ENCODE measurements at regions not wholly inside any gene's neighbourhood (a gene's known extent, or its start where the extent isn't known, plus 50 kb on each side); places are given as distances from the start of the nearest gene placed in this dataset.

DNA sequence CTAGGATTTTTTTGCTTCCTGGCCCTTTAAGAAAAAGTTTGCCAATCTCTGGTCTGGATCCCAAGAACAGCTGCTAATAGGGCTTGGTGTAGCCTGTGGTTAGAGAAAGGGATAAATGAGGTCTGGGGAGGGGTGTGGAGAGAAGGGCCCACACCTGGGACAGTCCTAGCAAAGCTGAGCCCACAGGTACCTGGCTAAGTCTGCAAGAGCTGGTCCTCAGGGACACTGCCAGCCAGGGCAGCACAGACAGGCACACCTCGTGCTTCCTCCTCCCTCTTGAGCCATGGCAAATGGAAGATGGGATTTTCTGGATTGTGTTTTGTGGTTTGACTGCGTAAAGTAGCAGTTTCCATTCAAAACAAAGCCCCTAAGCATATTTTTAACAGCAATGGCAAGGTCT lies 217.5 kb downstream of the SOX9 start:
- DNase-seq (ENCODE audit: low read depth in 1 of 2, low spot score in 2 of 2), result no peak
- Histone ChIP-seq H3K27ac (peak overlapping the region; percentile 94), H3K36me3 (no peaks in the 10 kb centered on the region), H3K4me3 (no peak overlapping the region), H3K27me3 (replicated peaks) (no peaks in the 10 kb centered on the region), H3K4me1 (replicated peaks) (peaks cover 41% of the 10 kb centered on the region), H3K9me3 (replicated peaks) (no peaks in the 10 kb centered on the region)

DNA sequence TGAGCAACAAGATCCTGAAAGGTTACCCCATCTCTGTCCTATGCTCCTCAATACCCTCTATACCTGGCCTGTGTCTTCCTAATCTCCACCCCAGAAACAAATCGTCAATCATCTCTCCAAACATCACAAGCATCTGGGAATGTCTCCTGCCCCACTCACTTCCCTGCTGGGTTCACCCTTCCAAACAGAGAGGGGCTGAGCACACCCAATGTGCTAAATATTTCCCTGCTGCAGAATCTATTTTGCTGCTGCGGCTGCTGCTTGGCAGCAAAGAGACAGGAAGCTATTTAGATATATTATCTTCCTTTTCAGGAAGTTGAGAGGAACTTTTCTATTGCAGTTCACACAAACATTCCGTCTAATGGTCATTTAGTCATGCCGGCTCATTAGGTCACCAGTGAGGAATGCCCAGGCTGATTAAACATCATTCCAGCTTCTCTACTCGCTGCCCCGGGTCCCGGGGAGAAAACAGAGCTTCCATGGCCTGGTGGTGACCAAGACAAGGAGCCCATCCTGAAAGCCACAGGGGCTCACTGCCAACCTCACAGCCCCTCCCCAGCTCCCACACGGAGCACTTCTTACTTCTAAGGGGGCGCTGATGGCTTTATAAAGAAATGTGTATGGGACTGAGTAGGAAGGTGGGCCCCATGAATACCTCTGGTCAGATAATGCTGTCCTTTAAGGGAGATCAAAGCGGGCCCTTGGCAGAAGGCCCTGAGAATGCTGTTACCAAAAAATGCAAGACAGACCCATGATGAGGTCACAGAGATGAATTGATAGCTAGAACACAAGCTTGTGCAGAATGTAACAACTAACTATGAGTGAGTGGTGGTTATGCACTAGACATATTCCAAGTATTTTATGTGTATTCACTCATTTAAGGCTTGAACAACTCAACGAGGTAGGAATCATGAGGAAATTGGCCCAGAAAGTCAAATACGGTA lies 218.3 kb downstream of the SOX9 start:
- H3K27ac ChIP-seq, result peak overlapping the region; percentile 94
- H3K4me3 ChIP-seq, result no peak overlapping the region
- DNase-seq (ENCODE audit: low read depth in 1 of 2, low spot score in 2 of 2), result peak; percentile 96 to 98
- H3K9me3 ChIP-seq (replicated peaks), result no peaks in the 10 kb centered on the region
- H3K4me1 ChIP-seq (replicated peaks), result peaks cover 42% of the 10 kb centered on the region
- H3K36me3 ChIP-seq, result no peaks in the 10 kb centered on the region
- H3K27me3 ChIP-seq (replicated peaks), result no peaks in the 10 kb centered on the region

DNA sequence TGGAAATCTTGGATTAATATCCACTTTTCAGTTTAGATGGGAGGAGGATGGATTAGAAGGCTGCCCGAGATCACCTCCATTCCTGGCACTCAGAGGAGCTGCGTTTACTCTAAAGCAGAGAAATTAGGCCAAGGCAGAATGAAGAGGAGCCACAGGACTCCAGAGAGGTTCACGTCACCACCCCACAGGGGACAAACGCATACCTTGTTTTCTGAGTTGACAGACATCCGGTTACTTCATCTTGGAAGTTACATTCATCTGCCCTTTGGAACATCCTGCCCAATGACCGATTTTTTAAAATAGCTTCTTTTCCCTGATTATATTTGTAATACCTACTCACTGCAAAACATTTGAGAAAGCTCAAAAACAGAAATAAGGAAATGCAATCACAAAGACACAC lies 220.0 kb downstream of the SOX9 start:
- Histone ChIP-seq H3K9me3 (replicated peaks) (no peaks in the 10 kb centered on the region), H3K4me3 (no peak overlapping the region), H3K27me3 (replicated peaks) (no peaks in the 10 kb centered on the region), H3K27ac (no peak overlapping the region), H3K4me1 (replicated peaks) (peaks cover 47% of the 10 kb centered on the region), H3K36me3 (no peaks in the 10 kb centered on the region)
- DNase-seq (ENCODE audit: low read depth in 1 of 2, low spot score in 2 of 2), result no peak

DNA sequence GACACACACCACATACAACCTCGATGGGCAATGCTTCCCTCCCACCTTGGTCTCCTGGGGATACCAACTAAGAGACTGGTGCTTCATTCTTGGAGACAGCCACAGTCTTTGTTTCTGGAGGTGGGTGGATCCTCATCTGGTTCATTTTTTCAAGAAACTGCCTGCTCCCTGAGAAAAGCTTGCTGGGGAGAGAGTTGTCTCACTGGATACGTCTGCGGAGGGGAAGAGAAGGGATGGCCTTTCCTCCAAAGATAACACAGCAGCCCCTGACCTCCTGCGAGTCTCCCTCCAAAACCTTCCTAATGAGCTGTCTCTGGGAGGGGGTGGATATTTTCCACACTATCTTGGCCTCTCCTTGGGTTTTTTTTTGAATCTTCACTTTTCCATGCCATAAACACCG lies 221.2 kb downstream of the SOX9 start:
- Histone ChIP-seq H3K27ac (no peak overlapping the region), H3K4me3 (no peak overlapping the region), H3K27me3 (replicated peaks) (no peaks in the 10 kb centered on the region), H3K9me3 (replicated peaks) (no peaks in the 10 kb centered on the region), H3K36me3 (no peaks in the 10 kb centered on the region), H3K4me1 (replicated peaks) (peaks cover 38% of the 10 kb centered on the region)
- DNase-seq (ENCODE audit: low read depth in 1 of 2, low spot score in 2 of 2), result no peak

DNA sequence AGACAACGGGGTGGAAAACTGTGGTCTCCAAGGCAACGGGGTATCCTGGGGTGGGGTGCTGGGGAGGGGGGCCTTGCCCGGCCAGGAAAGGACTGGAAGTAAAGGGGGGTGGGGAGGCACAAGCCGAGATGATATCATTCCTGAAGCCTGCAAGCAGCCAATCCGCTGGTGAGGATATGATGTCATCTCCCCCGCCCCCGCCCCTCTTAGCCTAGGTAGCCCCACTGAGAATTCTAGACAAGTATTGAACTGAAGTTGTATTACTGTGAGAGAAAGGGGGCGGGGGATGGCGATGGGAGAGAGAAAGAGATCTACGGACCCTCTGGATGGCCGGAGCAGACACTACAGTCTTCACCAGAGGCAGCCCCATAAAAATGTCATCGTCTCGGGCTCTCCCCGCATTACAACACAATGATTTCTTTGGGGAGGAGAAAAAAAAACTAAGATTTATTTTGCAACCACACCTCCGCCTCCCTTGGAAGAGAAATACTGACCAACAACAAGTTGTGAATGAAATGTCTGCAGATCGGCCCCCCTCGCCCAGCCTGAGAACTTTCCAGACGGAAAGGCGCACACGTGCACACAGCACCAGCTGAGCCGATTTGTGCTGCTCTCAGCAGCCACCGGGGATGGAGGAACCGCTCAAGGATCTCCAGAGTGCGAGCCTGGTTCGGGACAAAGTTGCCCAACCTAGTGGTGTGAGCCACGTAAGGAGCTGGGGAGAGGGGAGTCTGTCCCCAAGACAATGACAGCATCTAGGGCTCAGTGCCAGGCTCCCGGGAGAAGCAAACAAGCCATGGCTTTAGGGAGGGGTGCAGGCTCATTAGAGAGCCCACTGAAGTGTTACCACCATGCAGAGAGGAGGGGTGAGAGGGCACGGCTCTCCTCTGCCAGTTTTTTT lies 222.1 kb downstream of the SOX9 start:
- no peak overlapping the region for H3K27ac ChIP-seq
- no peaks in the 10 kb centered on the region for H3K27me3 ChIP-seq (replicated peaks)
- H3K9me3 ChIP-seq (replicated peaks), result no peaks in the 10 kb centered on the region
- no peaks in the 10 kb centered on the region for H3K36me3 ChIP-seq
- no peak overlapping the region for H3K4me3 ChIP-seq
- H3K4me1 ChIP-seq (replicated peaks), result peaks cover 34% of the 10 kb centered on the region
- DNase-seq (ENCODE audit: low read depth in 1 of 2, low spot score in 2 of 2), result no peak

DNA sequence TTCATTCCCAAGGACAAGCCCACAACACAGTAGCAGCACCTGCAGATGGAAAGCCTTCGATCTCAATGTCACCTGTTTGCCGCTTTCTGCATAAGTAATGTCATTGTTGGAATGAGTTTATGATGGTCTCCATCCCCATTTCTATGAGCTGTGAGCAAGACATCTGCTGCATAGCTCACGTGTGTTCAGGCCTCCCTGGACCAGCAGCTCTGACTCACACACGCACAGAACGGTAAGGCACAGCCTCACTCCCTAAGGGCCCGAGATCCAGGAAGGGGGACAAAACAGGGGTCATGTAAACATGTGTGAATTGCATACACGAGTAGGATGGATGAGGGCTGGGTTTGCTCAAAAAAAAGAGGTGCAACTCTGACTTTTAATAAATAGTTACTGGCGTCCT lies 223.1 kb downstream of the SOX9 start:
- no peaks in the 10 kb centered on the region for H3K9me3 ChIP-seq (replicated peaks)
- no peak overlapping the region for H3K27ac ChIP-seq
- H3K4me3 ChIP-seq, result no peak overlapping the region
- H3K4me1 ChIP-seq (replicated peaks), result peaks cover 23% of the 10 kb centered on the region
- H3K36me3 ChIP-seq, result no peaks in the 10 kb centered on the region
- H3K27me3 ChIP-seq (replicated peaks), result no peaks in the 10 kb centered on the region
- no peak for DNase-seq (ENCODE audit: low read depth in 1 of 2, low spot score in 2 of 2)

DNA sequence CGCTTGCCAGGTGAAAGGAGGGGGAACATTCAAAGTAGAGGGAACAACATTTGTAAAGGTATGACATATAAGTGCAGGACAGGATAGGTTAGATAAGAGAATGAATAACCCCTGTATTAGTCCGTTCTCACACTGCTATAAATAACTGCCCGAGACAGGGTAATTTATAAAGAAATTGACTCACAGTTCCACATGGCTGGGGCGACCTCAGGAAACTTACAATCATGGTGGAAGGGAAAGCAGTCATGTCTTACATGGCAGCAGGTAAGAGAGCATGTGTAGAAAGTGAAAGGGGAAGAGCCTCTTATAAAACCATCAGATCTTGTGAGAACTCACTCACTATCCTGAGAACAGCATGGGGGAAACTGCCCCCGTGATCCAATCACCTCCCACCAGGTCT lies 223.8 kb downstream of the SOX9 start:
- Histone ChIP-seq H3K9me3 (replicated peaks) (no peaks in the 10 kb centered on the region), H3K36me3 (no peaks in the 10 kb centered on the region), H3K4me3 (no peak overlapping the region), H3K4me1 (replicated peaks) (peaks cover 16% of the 10 kb centered on the region), H3K27me3 (replicated peaks) (no peaks in the 10 kb centered on the region), H3K27ac (no peak overlapping the region)
- DNase-seq (ENCODE audit: low read depth in 1 of 2, low spot score in 2 of 2), result no peak

DNA sequence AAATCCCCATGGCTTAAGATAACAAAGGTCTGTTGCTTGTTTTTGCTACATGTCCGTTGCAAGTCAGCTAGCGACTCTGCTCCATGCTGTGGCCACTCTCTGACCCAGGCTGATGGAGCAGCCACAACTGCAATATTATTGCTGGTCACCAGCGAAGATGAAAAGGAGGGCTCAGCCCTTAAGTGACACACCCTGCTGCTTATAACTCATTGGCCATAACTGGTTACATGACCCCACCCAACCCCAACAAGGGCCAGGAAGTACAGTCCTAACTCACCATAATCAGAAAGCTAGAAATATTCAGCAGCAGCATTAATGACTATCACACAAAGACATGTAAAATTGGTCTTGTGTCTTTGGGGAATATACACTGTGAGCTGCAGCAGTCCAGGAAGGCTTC lies 224.3 kb downstream of the SOX9 start:
- Histone ChIP-seq H3K36me3 (no peaks in the 10 kb centered on the region), H3K27ac (no peak overlapping the region), H3K9me3 (replicated peaks) (no peaks in the 10 kb centered on the region), H3K4me1 (replicated peaks) (peaks cover 12% of the 10 kb centered on the region), H3K4me3 (no peak overlapping the region), H3K27me3 (replicated peaks) (no peaks in the 10 kb centered on the region)
- DNase-seq (ENCODE audit: low read depth in 1 of 2, low spot score in 2 of 2), result no peak

DNA sequence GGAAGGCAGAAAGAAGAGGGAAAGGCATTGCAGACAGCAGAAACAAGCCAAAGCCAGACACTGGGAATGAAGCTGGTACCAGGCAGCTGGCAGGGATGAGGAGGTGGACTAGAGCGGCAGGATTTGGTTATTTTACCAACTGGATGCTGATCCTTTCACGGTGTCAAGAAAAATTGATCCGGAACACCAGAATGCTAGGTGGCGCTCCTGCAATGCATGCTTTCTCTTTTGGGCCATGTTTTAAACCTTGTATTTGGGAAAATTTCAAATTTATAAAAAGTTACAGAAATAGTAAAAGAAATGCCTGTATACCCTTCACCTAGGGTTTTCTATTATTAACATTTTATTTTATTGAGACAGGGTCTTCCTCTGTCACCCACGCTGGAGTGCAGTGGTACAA lies 224.7 kb downstream of the SOX9 start:
- Histone ChIP-seq H3K4me3 (no peak overlapping the region), H3K9me3 (replicated peaks) (no peaks in the 10 kb centered on the region), H3K4me1 (replicated peaks) (peaks cover 7% of the 10 kb centered on the region), H3K27me3 (replicated peaks) (no peaks in the 10 kb centered on the region), H3K27ac (no peak overlapping the region), H3K36me3 (no peaks in the 10 kb centered on the region)
- DNase-seq (ENCODE audit: low read depth in 1 of 2, low spot score in 2 of 2), result no peak

DNA sequence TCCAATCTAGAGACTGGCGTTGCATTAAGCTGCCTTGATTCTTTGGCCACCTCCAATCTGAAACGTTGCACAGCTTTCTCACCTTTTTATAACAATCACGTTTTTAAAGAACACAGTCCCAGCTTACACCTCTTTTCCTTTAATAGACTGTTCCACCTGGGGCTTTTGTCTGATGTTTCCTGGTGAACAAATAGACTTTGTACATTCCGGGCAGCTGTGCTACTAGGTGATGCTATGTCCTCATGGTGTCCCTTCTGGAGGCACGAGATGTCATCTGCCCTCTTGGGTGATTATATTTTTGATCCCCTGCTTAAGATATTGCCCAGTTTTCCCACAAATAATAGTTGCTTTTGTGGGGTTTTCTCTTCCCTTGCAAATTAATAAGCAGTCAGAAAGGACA lies 225.5 kb downstream of the SOX9 start:
- peaks cover 7% of the 10 kb centered on the region; the same call in 1 of the 2 replicates for H3K4me1 ChIP-seq (replicated peaks)
- no peaks in the 10 kb centered on the region for H3K27me3 ChIP-seq (replicated peaks)
- H3K9me3 ChIP-seq (replicated peaks), result no peaks in the 10 kb centered on the region
- no peaks in the 10 kb centered on the region for H3K36me3 ChIP-seq
- H3K4me3 ChIP-seq, result no peak overlapping the region
- DNase-seq (ENCODE audit: low read depth in 1 of 2, low spot score in 2 of 2), result no peak
- H3K27ac ChIP-seq, result no peak overlapping the region

DNA sequence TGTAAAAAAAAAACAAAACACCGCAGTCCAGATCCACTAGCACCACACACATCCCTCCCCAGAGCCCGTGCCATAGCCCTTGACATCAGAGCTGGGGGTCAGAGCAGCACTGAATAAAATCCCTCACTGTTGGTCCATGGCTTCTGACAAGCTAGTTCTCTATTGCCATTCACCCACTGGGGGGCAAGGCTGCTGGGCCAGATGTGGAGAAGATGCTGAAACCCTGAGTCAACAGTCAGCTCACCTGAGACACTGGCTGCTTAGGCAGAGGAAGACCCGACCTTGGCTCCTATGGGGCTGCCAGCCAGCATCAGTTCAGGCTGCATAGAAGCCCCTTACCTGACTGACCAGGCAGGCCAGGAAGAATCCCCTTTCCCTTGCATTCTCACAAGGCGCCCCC lies 228.2 kb downstream of the SOX9 start:
- no peaks in the 10 kb centered on the region for H3K27me3 ChIP-seq (replicated peaks)
- H3K4me3 ChIP-seq, result no peak overlapping the region
- DNase-seq (ENCODE audit: low read depth in 1 of 2, low spot score in 2 of 2), result no peak
- H3K4me1 ChIP-seq (replicated peaks), result peaks cover 8% of the 10 kb centered on the region
- no peaks in the 10 kb centered on the region for H3K36me3 ChIP-seq
- H3K9me3 ChIP-seq (replicated peaks), result no peaks in the 10 kb centered on the region; the same call in 1 of the 2 replicates
- H3K27ac ChIP-seq, result no peak overlapping the region

DNA sequence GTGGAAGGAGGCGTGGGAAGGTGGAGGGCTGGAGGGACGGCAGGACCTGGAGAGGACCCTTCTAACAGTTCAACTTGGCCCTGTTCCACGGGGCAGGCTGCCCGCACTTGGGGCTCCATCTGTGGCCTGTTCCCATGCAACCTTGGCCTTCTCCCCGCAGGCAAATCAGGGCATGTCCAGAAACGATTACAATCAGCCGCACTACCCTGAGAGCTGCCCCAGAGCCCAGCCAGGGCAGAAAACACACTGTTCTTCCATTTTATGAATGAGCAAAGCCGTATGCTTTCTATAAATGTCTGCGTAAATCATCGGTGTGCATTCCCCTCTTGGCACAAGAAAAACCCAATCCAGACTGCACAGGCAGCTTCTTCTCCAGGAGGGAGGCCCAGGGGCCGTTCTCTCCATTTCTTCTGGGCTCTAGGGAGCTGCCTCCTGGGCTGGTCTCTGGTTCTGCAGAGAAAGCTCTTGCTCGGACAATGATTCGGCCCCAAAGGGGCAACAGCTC lies 228.7 kb downstream of the SOX9 start:
- Histone ChIP-seq H3K4me1 (replicated peaks) (peaks cover 10% of the 10 kb centered on the region), H3K9me3 (replicated peaks) (no peaks in the 10 kb centered on the region; the same call in 1 of the 2 replicates), H3K27ac (no peak overlapping the region), H3K36me3 (no peaks in the 10 kb centered on the region), H3K27me3 (replicated peaks) (no peaks in the 10 kb centered on the region), H3K4me3 (no peak overlapping the region)
- no peak for DNase-seq (ENCODE audit: low read depth in 1 of 2, low spot score in 2 of 2)

DNA sequence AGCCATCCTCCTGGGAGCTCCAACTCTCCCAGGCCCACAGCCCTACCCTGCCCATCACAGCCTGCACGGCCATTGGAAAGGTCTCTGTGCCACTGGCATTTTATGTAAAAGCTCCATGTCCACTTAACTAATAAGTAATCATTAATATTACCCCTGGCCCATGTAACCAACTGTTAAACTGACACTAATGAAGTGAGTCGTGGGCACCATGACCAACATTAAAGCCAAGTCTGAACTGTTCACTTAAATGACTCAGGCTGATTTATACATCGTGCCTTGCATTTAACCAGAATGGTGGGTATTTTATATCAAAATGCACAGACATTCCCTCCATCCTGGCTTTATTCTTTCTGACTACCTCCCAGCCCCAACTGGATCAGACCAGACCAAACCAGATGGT lies 229.3 kb downstream of the SOX9 start:
- Histone ChIP-seq H3K4me1 (replicated peaks) (peaks cover 8% of the 10 kb centered on the region), H3K27ac (no peak overlapping the region), H3K4me3 (no peak overlapping the region), H3K27me3 (replicated peaks) (no peaks in the 10 kb centered on the region), H3K9me3 (replicated peaks) (peaks cover under 1% of the 10 kb centered on the region; the same call in 1 of the 2 replicates), H3K36me3 (no peaks in the 10 kb centered on the region)
- DNase-seq (ENCODE audit: low read depth in 1 of 2, low spot score in 2 of 2), result no peak

DNA sequence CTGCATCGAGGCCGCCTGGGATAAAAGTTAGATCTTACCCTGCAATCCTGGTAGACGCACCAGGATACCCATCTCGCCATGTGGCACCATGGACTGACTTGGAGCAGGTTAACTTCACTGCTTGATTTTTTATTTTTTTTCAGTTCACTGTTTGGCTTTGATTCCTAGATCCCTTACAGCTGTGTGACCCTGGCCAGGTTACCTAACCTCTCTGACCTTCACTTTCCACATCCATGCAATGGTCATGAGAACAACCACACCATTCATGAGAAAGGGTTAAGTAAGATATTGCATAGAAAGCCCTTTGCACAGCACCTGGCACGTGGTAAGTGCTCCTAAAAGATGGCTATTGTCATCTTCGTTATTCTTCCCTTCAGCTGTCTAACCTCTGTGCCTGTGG lies 230.5 kb downstream of the SOX9 start:
- Histone ChIP-seq H3K4me1 (replicated peaks) (peaks cover 5% of the 10 kb centered on the region; the same call in 1 of the 2 replicates), H3K36me3 (no peaks in the 10 kb centered on the region), H3K9me3 (replicated peaks) (peaks cover 8% of the 10 kb centered on the region; the same call in 1 of the 2 replicates), H3K27ac (no peak overlapping the region), H3K27me3 (replicated peaks) (no peaks in the 10 kb centered on the region), H3K4me3 (no peak overlapping the region)
- DNase-seq (ENCODE audit: low read depth in 1 of 2, low spot score in 2 of 2), result no peak

Measured in SJSA1 (cell line).